CD4-positive, alpha-beta memory T cell (primary cell): ENCODE measurements at regions not wholly inside any gene's neighbourhood (a gene's known extent, or its start where the extent isn't known, plus 50 kb on each side); places are given as distances from the start of the nearest gene placed in this dataset.
"Not testable (repeated sequence)": the region's sequence is repeated elsewhere in the genome, so short reads cannot be mapped to it uniquely, and the experiment has no call there.

Source experiments
- CTCF ChIA-PET: fragments of 350-600 bp; sonication (Branson Sonifier 250); formaldehyde crosslinking; loops from one replicate; lab custom pipeline; 2021; ENCODE audit warnings: inconsistent platforms; ENCODE audit not compliant: partially characterized antibody; lab: Charles Lee
- POLR2A ChIA-PET: fragments of 350-600 bp; sonication (Branson Sonifier 250); formaldehyde crosslinking; loops from one replicate; lab custom pipeline; 2021; ENCODE audit not compliant: partially characterized antibody; lab: Charles Lee
- DNase-seq, 5 donors: peaks; one replicate each; pipeline versions ENCODE4 v3.0.0 to v3.0.0-alpha.2; 2020 to 2022; ENCODE audit warnings: mixed read lengths in 1 of 5
- H3K27ac ChIP-seq: one replicate; pipeline ENCODE4 v1.7.0; 2013; ENCODE audit warnings: low read depth, low read length
- H3K27me3 ChIP-seq: 2 replicates; pipeline ENCODE4 v1.7.0; 2013; ENCODE audit warnings: mild to moderate bottlenecking, low read length, moderate library complexity; ENCODE audit not compliant: insufficient read depth
- H3K36me3 ChIP-seq: 2 replicates; pipeline ENCODE4 v1.7.0; 2013; ENCODE audit warnings: mild to moderate bottlenecking, low read length, moderate library complexity; ENCODE audit not compliant: insufficient read depth
- H3K4me1 ChIP-seq: 2 replicates; pipeline ENCODE4 v1.7.0; 2013; ENCODE audit warnings: mild to moderate bottlenecking, low read length, moderate library complexity; ENCODE audit not compliant: insufficient read depth
- H3K4me3 ChIP-seq, 2 donors: one replicate each; pipeline ENCODE4 v1.7.0; 2013; ENCODE audit warnings: low read length in 2 of 2, mild to moderate bottlenecking in 1 of 2
- H3K9me3 ChIP-seq, 2 donors: one replicate each; pipeline ENCODE4 v1.7.0; 2013; ENCODE audit warnings: low read length in 2 of 2, control low read depth in 1 of 2; ENCODE audit not compliant: control insufficient read depth in 1 of 2
- H3K27ac Mint-ChIP-seq, 7 donors: one replicate each; pipeline ENCODE4 v1.8.0; 2020 to 2021; ENCODE audit warnings: mixed read lengths in 7 of 7, mild to moderate bottlenecking in 6 of 7, inconsistent platforms in 3 of 7, moderate library complexity in 3 of 7
- H3K27me3 Mint-ChIP-seq, 2 donors: one replicate each; pipeline ENCODE4 v1.8.0; 2020 to 2021; ENCODE audit warnings: mixed read lengths in 2 of 2
- H3K36me3 Mint-ChIP-seq, 2 donors: one replicate each; pipeline ENCODE4 v1.8.0; 2020 to 2021; ENCODE audit warnings: mixed read lengths in 2 of 2, inconsistent platforms in 1 of 2, mild to moderate bottlenecking in 1 of 2
- H3K4me1 Mint-ChIP-seq, 4 donors: one replicate each; pipeline ENCODE4 v1.8.0; 2020 to 2021; ENCODE audit warnings: mixed read lengths in 4 of 4, mild to moderate bottlenecking in 1 of 4
- H3K4me3 Mint-ChIP-seq, 8 donors: one replicate each; pipeline ENCODE4 v1.8.0; 2020 to 2021; ENCODE audit warnings: mixed read lengths in 8 of 8, mild to moderate bottlenecking in 7 of 8, moderate library complexity in 6 of 8, inconsistent platforms in 3 of 8
- H3K9me3 Mint-ChIP-seq, 8 donors: one replicate each; pipeline ENCODE4 v1.8.0; 2020 to 2021; ENCODE audit warnings: mixed read lengths in 8 of 8, mild to moderate bottlenecking in 5 of 8, inconsistent platforms in 3 of 8, moderate library complexity in 1 of 8
- intact Hi-C: fragments of 100-400 bp; cut with micrococcal nuclease; formaldehyde crosslinking; loops from one replicate; pipeline ENCODE4 v1.15.1; 2023

GRCh38 chr1:239091537-239091936, 294.8 kb upstream of the CHRM3 start:
- Histone ChIP-seq H3K36me3 (no peaks in the 10 kb centered on the region), H3K4me1 (no peaks in the 10 kb centered on the region), H3K9me3 (no peaks in the 10 kb centered on the region), H3K4me3 (no peak overlapping the region), H3K27ac (no peak overlapping the region), H3K27me3 (no peaks in the 10 kb centered on the region)
- Mint-ChIP-seq H3K4me1 (no peaks in the 10 kb centered on the region), H3K27me3 (no peaks in the 10 kb centered on the region), H3K4me3 (no peak overlapping the region), H3K9me3 (peaks cover 0 to 4% (median 2%) of the 10 kb centered on the region in 8 donors), H3K27ac (no peak overlapping the region), H3K36me3 (no peaks in the 10 kb centered on the region)
- ChIA-PET POLR2A (no interaction called here), CTCF (no interaction called here)
- no peak for DNase-seq
- intact Hi-C loops, result no loop called here

- no peaks in the 10 kb centered on the region for H3K27me3 ChIP-seq
- CTCF ChIA-PET, result no interaction called here
- POLR2A ChIA-PET, result no interaction called here
- H3K4me1 Mint-ChIP-seq, result no peaks in the 10 kb centered on the region
- H3K9me3 ChIP-seq, result no peaks in the 10 kb centered on the region
- H3K4me3 Mint-ChIP-seq, result no peak overlapping the region
- H3K36me3 ChIP-seq, result no peaks in the 10 kb centered on the region
- H3K27ac ChIP-seq, result no peak overlapping the region
- no peak overlapping the region for H3K27ac Mint-ChIP-seq
- H3K4me3 ChIP-seq, result no peak overlapping the region
- no peaks in the 10 kb centered on the region for H3K27me3 Mint-ChIP-seq
- no peaks in the 10 kb centered on the region for H3K36me3 Mint-ChIP-seq
- intact Hi-C loops, result no loop called here
- no peaks in the 10 kb centered on the region for H3K4me1 ChIP-seq
- peaks cover 3 to 15% (median 9%) of the 10 kb centered on the region in 8 donors for H3K9me3 Mint-ChIP-seq
- no peak for DNase-seq
Observed at GRCh38 chr1:239084459-239085080, 301.8 kb upstream of the CHRM3 start.

- H3K27me3 ChIP-seq, H3K27ac ChIP-seq, H3K27me3 Mint-ChIP-seq, H3K9me3 ChIP-seq, POLR2A ChIA-PET, CTCF ChIA-PET, H3K36me3 ChIP-seq, H3K4me1 Mint-ChIP-seq, DNase-seq, H3K4me1 ChIP-seq, H3K27ac Mint-ChIP-seq, H3K4me3 Mint-ChIP-seq, H3K36me3 Mint-ChIP-seq, H3K4me3 ChIP-seq, intact Hi-C loops: not testable (repeated sequence)
- H3K9me3 Mint-ChIP-seq, result peaks cover 0 to 15% (median 11%) of the 10 kb centered on the region in 8 donors
Observed at GRCh38 chr1:239081947-239082346, 304.4 kb upstream of the CHRM3 start.

GRCh38 chr1:239067480-239067879, 318.9 kb upstream of the CHRM3 start:
- no peaks in the 10 kb centered on the region for H3K27me3 Mint-ChIP-seq
- no peak for DNase-seq
- no peak overlapping the region for H3K4me3 ChIP-seq
- CTCF ChIA-PET, result no interaction called here
- no peak overlapping the region for H3K27ac ChIP-seq
- H3K4me1 Mint-ChIP-seq, result no peaks in the 10 kb centered on the region
- POLR2A ChIA-PET, result no interaction called here
- no peaks in the 10 kb centered on the region for H3K27me3 ChIP-seq
- H3K4me3 Mint-ChIP-seq, result no peak overlapping the region
- H3K4me1 ChIP-seq, result no peaks in the 10 kb centered on the region
- no peaks in the 10 kb centered on the region for H3K36me3 ChIP-seq
- intact Hi-C loops, result no loop called here
- no peaks in the 10 kb centered on the region for H3K36me3 Mint-ChIP-seq
- peak overlapping the region in 1 of 7 donors; percentile 2 for H3K27ac Mint-ChIP-seq
- H3K9me3 Mint-ChIP-seq, result peaks cover 0 to 10% (median 2%) of the 10 kb centered on the region in 8 donors
- no peaks in the 10 kb centered on the region for H3K9me3 ChIP-seq

- Mint-ChIP-seq H3K4me1 (no peaks in the 10 kb centered on the region), H3K27me3 (no peaks in the 10 kb centered on the region), H3K4me3 (no peak overlapping the region), H3K27ac (no peak overlapping the region), H3K36me3 (no peaks in the 10 kb centered on the region), H3K9me3 (peaks cover 0 to 8% (median 2%) of the 10 kb centered on the region in 8 donors)
- CTCF ChIA-PET, result no interaction called here
- Histone ChIP-seq H3K27me3 (no peaks in the 10 kb centered on the region), H3K36me3 (no peaks in the 10 kb centered on the region), H3K9me3 (no peaks in the 10 kb centered on the region), H3K4me1 (no peaks in the 10 kb centered on the region), H3K27ac (no peak overlapping the region), H3K4me3 (no peak overlapping the region)
- no peak for DNase-seq
- intact Hi-C loops, result no loop called here
- POLR2A ChIA-PET, result no interaction called here
Observed at GRCh38 chr1:239067058-239067457, 319.3 kb upstream of the CHRM3 start.

GRCh38 chr1:239061770-239062169, 324.6 kb upstream of the CHRM3 start:
- H3K4me1 Mint-ChIP-seq, result no peaks in the 10 kb centered on the region
- H3K27ac Mint-ChIP-seq, result no peak overlapping the region
- H3K4me3 Mint-ChIP-seq, result no peak overlapping the region
- peaks cover 0 to 6% (median 2%) of the 10 kb centered on the region in 8 donors for H3K9me3 Mint-ChIP-seq
- ChIA-PET CTCF (no interaction called here), POLR2A (no interaction called here)
- H3K9me3 ChIP-seq, result no peaks in the 10 kb centered on the region
- no peaks in the 10 kb centered on the region for H3K36me3 ChIP-seq
- H3K4me3 ChIP-seq, result no peak overlapping the region
- intact Hi-C loops, result no loop called here
- H3K4me1 ChIP-seq, result no peaks in the 10 kb centered on the region
- no peaks in the 10 kb centered on the region for H3K36me3 Mint-ChIP-seq
- no peak overlapping the region for H3K27ac ChIP-seq
- no peak for DNase-seq
- H3K27me3 Mint-ChIP-seq, result no peaks in the 10 kb centered on the region
- H3K27me3 ChIP-seq, result no peaks in the 10 kb centered on the region

- no peaks in the 10 kb centered on the region for H3K27me3 Mint-ChIP-seq
- H3K27ac Mint-ChIP-seq, result no peak overlapping the region
- no peak overlapping the region for H3K27ac ChIP-seq
- no peaks in the 10 kb centered on the region for H3K4me1 ChIP-seq
- intact Hi-C loops, result no loop called here
- no peak overlapping the region for H3K4me3 ChIP-seq
- H3K4me3 Mint-ChIP-seq, result no peak overlapping the region
- peaks cover 0 to 11% (median 4%) of the 10 kb centered on the region in 8 donors for H3K9me3 Mint-ChIP-seq
- ChIA-PET POLR2A (no interaction called here), CTCF (no interaction called here)
- no peak for DNase-seq
- no peaks in the 10 kb centered on the region for H3K36me3 Mint-ChIP-seq
- no peaks in the 10 kb centered on the region for H3K27me3 ChIP-seq
- no peaks in the 10 kb centered on the region for H3K36me3 ChIP-seq
- no peaks in the 10 kb centered on the region for H3K4me1 Mint-ChIP-seq
- no peaks in the 10 kb centered on the region for H3K9me3 ChIP-seq
Observed at GRCh38 chr1:239058190-239058589, 328.2 kb upstream of the CHRM3 start.

- Histone ChIP-seq H3K9me3 (no peaks in the 10 kb centered on the region), H3K27ac (no peak overlapping the region), H3K36me3 (no peaks in the 10 kb centered on the region), H3K4me1 (no peaks in the 10 kb centered on the region), H3K4me3 (no peak overlapping the region), H3K27me3 (no peaks in the 10 kb centered on the region)
- DNase-seq, result no peak
- Mint-ChIP-seq H3K4me1 (no peaks in the 10 kb centered on the region), H3K27me3 (no peaks in the 10 kb centered on the region), H3K9me3 (peaks cover 0 to 11% (median 4%) of the 10 kb centered on the region in 8 donors), H3K27ac (no peak overlapping the region), H3K4me3 (no peak overlapping the region), H3K36me3 (no peaks in the 10 kb centered on the region)
- POLR2A ChIA-PET, result no interaction called here
- CTCF ChIA-PET, result no interaction called here
- intact Hi-C loops, result no loop called here
Observed at GRCh38 chr1:239056940-239057339, 329.4 kb upstream of the CHRM3 start.
